ENCODE measurements at regions not wholly inside any gene's neighbourhood (a gene's known extent, or its start where the extent isn't known, plus 50 kb on each side); places are given as distances from the start of the nearest gene placed in this dataset.

- intact Hi-C loops (cut with DNase I), result no loop called here
- H3K4me3 ChIP-seq, result no peak overlapping the region
- TF ChIP-seq, protein P1, sequence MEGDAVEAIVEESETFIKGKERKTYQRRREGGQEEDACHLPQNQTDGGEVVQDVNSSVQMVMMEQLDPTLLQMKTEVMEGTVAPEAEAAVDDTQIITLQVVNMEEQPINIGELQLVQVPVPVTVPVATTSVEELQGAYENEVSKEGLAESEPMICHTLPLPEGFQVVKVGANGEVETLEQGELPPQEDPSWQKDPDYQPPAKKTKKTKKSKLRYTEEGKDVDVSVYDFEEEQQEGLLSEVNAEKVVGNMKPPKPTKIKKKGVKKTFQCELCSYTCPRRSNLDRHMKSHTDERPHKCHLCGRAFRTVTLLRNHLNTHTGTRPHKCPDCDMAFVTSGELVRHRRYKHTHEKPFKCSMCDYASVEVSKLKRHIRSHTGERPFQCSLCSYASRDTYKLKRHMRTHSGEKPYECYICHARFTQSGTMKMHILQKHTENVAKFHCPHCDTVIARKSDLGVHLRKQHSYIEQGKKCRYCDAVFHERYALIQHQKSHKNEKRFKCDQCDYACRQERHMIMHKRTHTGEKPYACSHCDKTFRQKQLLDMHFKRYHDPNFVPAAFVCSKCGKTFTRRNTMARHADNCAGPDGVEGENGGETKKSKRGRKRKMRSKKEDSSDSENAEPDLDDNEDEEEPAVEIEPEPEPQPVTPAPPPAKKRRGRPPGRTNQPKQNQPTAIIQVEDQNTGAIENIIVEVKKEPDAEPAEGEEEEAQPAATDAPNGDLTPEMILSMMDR (IDR thresholded peaks at IDR 0.05), result no peak
- peaks cover 0 to 7% (median 0%) of the 10 kb centered on the region in 3 donors for H3K4me1 ChIP-seq
- FAIRE-seq (no peak), DNase-seq (no peak), ATAC-seq (no peak)
- WGBS, 2 donors, result 6 to 9% methylated on average over 3 of the region's 3 CpGs
- H3K36me3 ChIP-seq, result no peaks in the 10 kb centered on the region
- no peaks in the 10 kb centered on the region for H3K27me3 ChIP-seq
- no peak overlapping the region for H3K27ac ChIP-seq
- H3K9me3 ChIP-seq, result no peaks in the 10 kb centered on the region
Observed at GRCh38 chr4:23584024-23584423, 305.8 kb downstream of the PPARGC1A start.

- ATAC-seq (peak in 1 of 4 donors; percentile 53), FAIRE-seq (no peak), DNase-seq (no peak)
- TF ChIP-seq, protein P1 (IDR thresholded peaks at IDR 0.05), result no peak
- WGBS, 2 donors, result 13 to 16% methylated on average over 1 of the region's 1 CpG
- intact Hi-C loops (cut with DNase I), result no loop called here
- Histone ChIP-seq H3K4me1 (peaks cover 0 to 7% (median 0%) of the 10 kb centered on the region in 3 donors), H3K36me3 (no peaks in the 10 kb centered on the region), H3K27ac (no peak overlapping the region), H3K4me3 (no peak overlapping the region), H3K9me3 (no peaks in the 10 kb centered on the region), H3K27me3 (no peaks in the 10 kb centered on the region)
Observed at GRCh38 chr4:23582671-23583070, 307.2 kb downstream of the PPARGC1A start.

- 63 to 67% methylated on average over 6 of the region's 6 CpGs for WGBS, 2 donors
- TF ChIP-seq, protein P1 (IDR thresholded peaks at IDR 0.05), result no peak
- Histone ChIP-seq H3K27ac (no peak overlapping the region), H3K27me3 (no peaks in the 10 kb centered on the region), H3K4me1 (peaks cover 0 to 7% (median 0%) of the 10 kb centered on the region in 3 donors), H3K9me3 (no peaks in the 10 kb centered on the region), H3K36me3 (no peaks in the 10 kb centered on the region), H3K4me3 (no peak overlapping the region)
- DNase-seq (no peak), FAIRE-seq (no peak), ATAC-seq (no peak)
- intact Hi-C loops (cut with DNase I), result no loop called here
Observed at GRCh38 chr4:23579166-23579565, 310.7 kb downstream of the PPARGC1A start.

DNA sequence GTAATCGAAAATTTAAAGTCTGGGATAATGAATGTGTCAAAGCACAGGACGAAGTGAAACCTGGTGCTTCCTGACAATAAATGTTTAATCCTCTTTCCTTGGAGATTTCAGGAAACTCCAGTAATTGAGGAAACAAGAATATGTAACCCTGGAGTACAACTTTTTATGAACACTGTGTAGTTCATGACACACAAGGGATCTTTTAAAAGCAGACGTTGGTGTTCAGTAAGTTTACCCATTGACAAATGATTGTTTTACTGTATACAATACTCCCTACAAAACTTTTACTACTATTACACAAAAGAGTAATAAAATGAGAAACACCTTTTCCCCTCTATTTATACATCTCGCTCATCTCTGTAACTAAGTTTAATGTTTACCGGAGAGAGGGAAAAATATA is 312.4 kb downstream of the PPARGC1A start:
- 50 to 54% methylated on average over 5 of the region's 5 CpGs for whole genome bisulfite sequencing, 2 donors
- Histone ChIP-seq H3K27me3 (no peaks in the 10 kb centered on the region), H3K4me3 (no peak overlapping the region), H3K27ac (no peak overlapping the region), H3K4me1 (no peaks in the 10 kb centered on the region), H3K9me3 (no peaks in the 10 kb centered on the region), H3K36me3 (no peaks in the 10 kb centered on the region)
- intact Hi-C loops (cut with DNase I), result no loop called here
- DNase-seq, result no peak
- FAIRE-seq, result no peak
- ATAC-seq, result no peak
- TF ChIP-seq, protein P1 (IDR thresholded peaks at IDR 0.05), result no peak

DNA sequence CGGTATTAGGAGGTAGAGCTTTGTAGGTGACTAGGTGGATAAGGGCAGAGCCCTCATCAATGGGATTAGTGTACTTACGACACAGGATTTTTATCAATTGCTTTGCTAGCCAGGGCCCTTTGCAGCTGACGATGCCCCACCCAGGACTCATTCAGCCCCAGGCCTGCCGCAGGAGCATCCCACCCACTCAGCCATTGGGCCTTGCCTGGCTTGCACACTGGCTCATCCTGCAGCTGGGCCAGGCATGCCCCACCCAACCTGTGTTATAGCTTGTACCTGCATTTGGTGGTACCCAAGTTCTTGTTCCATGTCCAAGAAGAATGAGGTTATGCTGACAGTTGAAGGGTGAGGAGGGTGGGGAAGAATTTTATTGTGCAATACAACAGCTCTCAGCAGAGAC is 317.5 kb downstream of the PPARGC1A start:
- intact Hi-C loops (cut with DNase I), result no loop called here
- DNase-seq (peak in 2 of 6 donors; percentile 9 to 27), ATAC-seq (no peak)

More for the DNA sequence above, 317.5 kb downstream of the PPARGC1A start:
- H3K27ac ChIP-seq, result no peak overlapping the region
- no peaks in the 10 kb centered on the region for H3K4me1 ChIP-seq
- TF ChIP-seq, protein P1 (IDR thresholded peaks at IDR 0.05), result no peak
- 76 to 84% methylated on average over 4 of the region's 4 CpGs for WGBS, 2 donors
- H3K36me3 ChIP-seq, result no peaks in the 10 kb centered on the region
- no peaks in the 10 kb centered on the region for H3K27me3 ChIP-seq
- no peak for FAIRE-seq
- H3K9me3 ChIP-seq, result peaks cover 0 to 11% (median 0%) of the 10 kb centered on the region in 4 donors
- no peak overlapping the region for H3K4me3 ChIP-seq

Data from pancreas (tissue), 10 donors.